Breast epithelium (tissue), 3 donors: ENCODE measurements at regions not wholly inside any gene's neighbourhood (a gene's known extent, or its start where the extent isn't known, plus 50 kb on each side); places are given as distances from the start of the nearest gene placed in this dataset.

Source experiments
- POLR2AphosphoS5 ChIP-seq, 3 donors: sonication (generic); formaldehyde crosslinking; IDR thresholded peaks; one replicate each; pipeline ENCODE4 v1.6.1; 2017; ENCODE audit warnings: antibody characterized with exemption in 3 of 3
- TF ChIP-seq, protein P1 (sequence below), 3 donors: fragments of 450-650 bp; IDR thresholded peaks; one replicate each; pipeline ENCODE4 v1.5.1; 2016 to 2017; ENCODE audit warnings: antibody characterized with exemption in 3 of 3, mild to moderate bottlenecking in 3 of 3, moderate library complexity in 3 of 3

DNA sequence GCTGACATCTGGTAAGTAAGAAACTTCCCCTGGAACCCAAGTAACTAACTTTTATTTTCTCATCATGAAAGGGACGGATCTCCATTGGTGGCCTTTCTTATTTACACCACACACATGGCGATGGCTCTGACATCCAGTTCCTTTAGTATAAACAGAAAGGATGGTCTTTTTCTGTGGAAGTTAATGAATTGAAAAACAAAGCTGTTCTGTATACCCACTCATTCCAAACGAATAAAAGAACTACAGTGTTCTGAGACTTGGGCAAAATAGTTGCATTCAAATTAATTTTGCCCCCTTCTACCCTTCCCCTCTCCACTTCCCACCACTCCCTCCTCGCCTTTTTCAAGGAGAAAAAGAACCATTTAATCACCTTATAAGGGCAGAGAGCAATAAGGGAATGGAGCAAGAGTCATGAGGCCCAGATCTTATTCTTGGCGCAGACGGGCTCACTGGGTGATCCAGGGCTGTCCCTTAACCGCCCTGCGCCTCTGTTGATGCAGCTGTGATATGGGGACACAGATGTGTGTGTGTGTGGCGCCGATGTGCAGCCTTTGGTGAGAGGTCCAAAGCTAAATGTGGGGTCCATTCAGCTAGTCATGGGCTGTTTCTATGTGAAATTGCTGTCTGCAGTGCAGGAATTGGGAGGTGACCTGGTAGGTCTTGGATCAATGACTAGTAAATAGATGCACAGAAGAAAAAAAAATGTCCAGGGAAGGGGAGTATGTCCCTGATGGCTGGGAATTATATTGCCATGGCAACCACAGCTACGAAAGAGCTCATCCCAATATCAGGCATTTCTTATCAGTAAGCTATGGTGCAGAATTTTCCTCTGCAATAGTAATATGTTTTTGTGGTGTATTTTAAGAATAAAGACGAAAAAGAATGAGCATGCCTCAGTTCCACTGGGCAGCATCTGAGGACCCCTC lies 141.5 kb upstream of the ERCC6L2 start:
- TF ChIP-seq, protein P1, sequence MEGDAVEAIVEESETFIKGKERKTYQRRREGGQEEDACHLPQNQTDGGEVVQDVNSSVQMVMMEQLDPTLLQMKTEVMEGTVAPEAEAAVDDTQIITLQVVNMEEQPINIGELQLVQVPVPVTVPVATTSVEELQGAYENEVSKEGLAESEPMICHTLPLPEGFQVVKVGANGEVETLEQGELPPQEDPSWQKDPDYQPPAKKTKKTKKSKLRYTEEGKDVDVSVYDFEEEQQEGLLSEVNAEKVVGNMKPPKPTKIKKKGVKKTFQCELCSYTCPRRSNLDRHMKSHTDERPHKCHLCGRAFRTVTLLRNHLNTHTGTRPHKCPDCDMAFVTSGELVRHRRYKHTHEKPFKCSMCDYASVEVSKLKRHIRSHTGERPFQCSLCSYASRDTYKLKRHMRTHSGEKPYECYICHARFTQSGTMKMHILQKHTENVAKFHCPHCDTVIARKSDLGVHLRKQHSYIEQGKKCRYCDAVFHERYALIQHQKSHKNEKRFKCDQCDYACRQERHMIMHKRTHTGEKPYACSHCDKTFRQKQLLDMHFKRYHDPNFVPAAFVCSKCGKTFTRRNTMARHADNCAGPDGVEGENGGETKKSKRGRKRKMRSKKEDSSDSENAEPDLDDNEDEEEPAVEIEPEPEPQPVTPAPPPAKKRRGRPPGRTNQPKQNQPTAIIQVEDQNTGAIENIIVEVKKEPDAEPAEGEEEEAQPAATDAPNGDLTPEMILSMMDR (IDR thresholded peaks at IDR 0.05): no peak
- TF ChIP-seq POLR2AphosphoS5 (IDR thresholded peaks at IDR 0.05): no peak
